ENCODE measurements at regions not wholly inside any gene's neighbourhood (a gene's known extent, or its start where the extent isn't known, plus 50 kb on each side); places are given as distances from the start of the nearest gene placed in this dataset.

DNA sequence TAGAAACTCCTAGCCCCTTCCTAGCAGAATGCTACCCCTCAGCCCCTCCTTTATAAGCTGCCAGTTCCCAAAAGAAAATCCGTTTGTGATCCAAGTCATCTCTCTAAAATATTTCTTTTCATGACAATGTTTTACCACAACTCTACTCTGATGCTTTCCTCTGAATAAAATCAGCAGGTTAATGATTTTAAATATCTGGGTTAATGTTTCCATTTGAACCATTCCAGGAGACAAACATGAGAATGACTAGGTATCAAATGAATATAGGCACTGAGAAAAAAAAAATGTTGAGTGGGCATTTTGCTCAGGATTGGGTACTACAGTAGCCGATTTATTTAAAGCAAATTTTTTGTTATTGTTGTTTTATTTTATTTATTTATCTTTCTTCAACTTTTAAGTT, 360.3 kb downstream of the WDR11 start:
- Histone ChIP-seq H3K9me3 (ENCODE audit: control insufficient read depth, insufficient read depth, low read depth, low read length) (no peaks in the 10 kb centered on the region), H3K4me3 (ENCODE audit: low read depth, low read length) (no peak overlapping the region), H3K9ac (ENCODE audit: low read length) (no peak overlapping the region), H3K36me3 (ENCODE audit: control insufficient read depth, insufficient read depth, low read length) (no peaks in the 10 kb centered on the region), H3K27ac (ENCODE audit: low read depth, low read length) (no peak overlapping the region), H3K27me3 (ENCODE audit: control insufficient read depth, insufficient read depth, low read length) (no peaks in the 10 kb centered on the region), H3K4me1 (ENCODE audit: control insufficient read depth, insufficient read depth, low read length) (no peaks in the 10 kb centered on the region)

DNA sequence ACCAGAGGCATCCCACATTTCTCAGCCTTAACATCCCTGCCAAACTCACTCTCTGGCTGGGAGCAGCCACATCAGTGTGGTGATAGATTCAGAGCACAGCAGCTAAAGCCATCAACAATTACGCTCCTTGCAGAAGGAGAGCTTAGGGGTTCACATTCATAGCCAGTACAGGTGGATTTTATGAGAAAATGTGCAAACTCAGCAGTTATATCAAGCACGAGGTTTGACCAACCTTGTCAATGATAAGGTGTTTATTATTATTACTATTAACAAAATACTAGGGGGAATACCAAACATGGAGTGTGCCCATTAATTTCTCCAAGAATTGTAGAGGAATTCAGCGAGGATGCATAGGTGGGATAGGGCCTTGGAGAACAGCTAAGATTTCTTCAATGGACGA, 362.3 kb downstream of the WDR11 start:
- Histone ChIP-seq H3K4me3 (ENCODE audit: low read depth, low read length) (no peak overlapping the region), H3K36me3 (ENCODE audit: control insufficient read depth, insufficient read depth, low read length) (no peaks in the 10 kb centered on the region), H3K27ac (ENCODE audit: low read depth, low read length) (no peak overlapping the region), H3K27me3 (ENCODE audit: control insufficient read depth, insufficient read depth, low read length) (no peaks in the 10 kb centered on the region), H3K9ac (ENCODE audit: low read length) (no peak overlapping the region), H3K4me1 (ENCODE audit: control insufficient read depth, insufficient read depth, low read length) (no peaks in the 10 kb centered on the region), H3K9me3 (ENCODE audit: control insufficient read depth, insufficient read depth, low read depth, low read length) (no peaks in the 10 kb centered on the region)

DNA sequence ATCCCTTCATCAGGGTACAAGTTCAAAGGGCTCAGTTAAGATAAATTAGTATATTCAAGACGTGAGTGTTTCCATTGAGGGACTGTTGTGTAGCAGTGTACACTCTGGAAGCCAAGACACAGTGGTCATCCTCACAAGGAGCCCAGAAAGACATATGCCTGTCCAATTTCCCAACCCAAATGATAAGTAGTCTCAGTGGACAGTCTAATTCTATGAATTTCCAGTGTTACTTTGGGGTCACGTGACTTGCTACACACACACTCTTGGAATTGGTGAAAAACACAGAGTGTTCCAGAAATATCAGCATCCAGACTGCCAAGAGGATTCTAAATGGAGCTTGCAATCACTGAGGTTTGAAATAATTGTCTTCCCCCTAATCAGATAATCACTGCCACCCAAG, 365.1 kb downstream of the WDR11 start:
- no peaks in the 10 kb centered on the region for H3K4me1 ChIP-seq (ENCODE audit: control insufficient read depth, insufficient read depth, low read length)
- no peaks in the 10 kb centered on the region for H3K27me3 ChIP-seq (ENCODE audit: control insufficient read depth, insufficient read depth, low read length)
- H3K9me3 ChIP-seq (ENCODE audit: control insufficient read depth, insufficient read depth, low read depth, low read length), result no peaks in the 10 kb centered on the region
- H3K36me3 ChIP-seq (ENCODE audit: control insufficient read depth, insufficient read depth, low read length), result no peaks in the 10 kb centered on the region
- H3K9ac ChIP-seq (ENCODE audit: low read length), result no peak overlapping the region
- no peak overlapping the region for H3K27ac ChIP-seq (ENCODE audit: low read depth, low read length)
- H3K4me3 ChIP-seq (ENCODE audit: low read depth, low read length), result no peak overlapping the region

DNA sequence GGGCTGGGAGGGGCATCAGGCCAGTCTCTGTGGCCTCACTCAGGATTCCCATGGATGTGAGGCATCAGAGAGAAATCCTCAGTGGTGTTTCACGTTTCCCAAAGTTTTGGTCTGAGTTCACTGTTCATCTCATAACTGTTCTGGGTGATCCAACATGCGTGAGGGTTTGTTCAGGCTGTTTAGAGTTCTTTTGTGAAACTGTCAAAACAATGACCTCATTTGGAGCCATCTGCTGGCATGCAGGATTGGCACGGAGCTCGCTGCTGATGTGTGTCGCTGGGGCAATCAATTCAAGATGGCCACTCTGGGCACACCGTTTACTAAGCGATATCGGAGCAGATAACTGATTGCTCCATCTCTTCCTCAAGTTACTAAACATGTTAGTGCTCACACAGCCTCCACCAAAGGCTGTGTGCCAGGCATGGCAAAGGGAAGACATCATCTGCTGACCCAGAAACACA, 365.6 kb downstream of the WDR11 start:
- Histone ChIP-seq H3K4me3 (ENCODE audit: low read depth, low read length) (no peak overlapping the region), H3K4me1 (ENCODE audit: control insufficient read depth, insufficient read depth, low read length) (0 out of 2 replicates have a peak, but pooled peaks cover 2% of the 10 kb centered on the region), H3K9ac (ENCODE audit: low read length) (no peak overlapping the region), H3K27ac (ENCODE audit: low read depth, low read length) (no peak overlapping the region), H3K36me3 (ENCODE audit: control insufficient read depth, insufficient read depth, low read length) (no peaks in the 10 kb centered on the region), H3K9me3 (ENCODE audit: control insufficient read depth, insufficient read depth, low read depth, low read length) (no peaks in the 10 kb centered on the region), H3K27me3 (ENCODE audit: control insufficient read depth, insufficient read depth, low read length) (no peaks in the 10 kb centered on the region)

DNA sequence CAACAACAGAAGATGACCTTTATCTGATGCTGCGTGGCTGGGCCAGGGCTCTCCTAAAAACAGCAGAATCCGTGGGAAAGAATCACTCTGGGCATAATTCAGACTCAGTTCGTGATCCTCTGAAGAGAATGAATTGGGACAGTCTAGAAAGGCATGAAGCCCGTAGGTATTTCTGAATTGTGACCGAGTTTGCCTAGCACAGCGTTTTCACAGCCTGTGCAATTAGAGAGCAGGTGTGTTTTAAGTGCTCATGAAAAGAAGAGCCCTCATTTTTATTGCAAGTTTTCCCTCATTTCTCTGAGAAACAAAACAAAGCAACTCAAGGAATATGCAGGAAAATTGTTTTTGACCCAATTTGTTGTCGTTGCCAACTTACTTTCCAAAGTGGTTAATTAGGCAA, 366.2 kb downstream of the WDR11 start:
- no peaks in the 10 kb centered on the region for H3K9me3 ChIP-seq (ENCODE audit: control insufficient read depth, insufficient read depth, low read depth, low read length)
- H3K4me3 ChIP-seq (ENCODE audit: low read depth, low read length), result no peak overlapping the region
- H3K27ac ChIP-seq (ENCODE audit: low read depth, low read length), result no peak overlapping the region
- H3K4me1 ChIP-seq (ENCODE audit: control insufficient read depth, insufficient read depth, low read length), result 0 out of 2 replicates have a peak, but pooled peaks cover 4% of the 10 kb centered on the region
- H3K9ac ChIP-seq (ENCODE audit: low read length), result no peak overlapping the region
- H3K27me3 ChIP-seq (ENCODE audit: control insufficient read depth, insufficient read depth, low read length), result no peaks in the 10 kb centered on the region
- no peaks in the 10 kb centered on the region for H3K36me3 ChIP-seq (ENCODE audit: control insufficient read depth, insufficient read depth, low read length)

DNA sequence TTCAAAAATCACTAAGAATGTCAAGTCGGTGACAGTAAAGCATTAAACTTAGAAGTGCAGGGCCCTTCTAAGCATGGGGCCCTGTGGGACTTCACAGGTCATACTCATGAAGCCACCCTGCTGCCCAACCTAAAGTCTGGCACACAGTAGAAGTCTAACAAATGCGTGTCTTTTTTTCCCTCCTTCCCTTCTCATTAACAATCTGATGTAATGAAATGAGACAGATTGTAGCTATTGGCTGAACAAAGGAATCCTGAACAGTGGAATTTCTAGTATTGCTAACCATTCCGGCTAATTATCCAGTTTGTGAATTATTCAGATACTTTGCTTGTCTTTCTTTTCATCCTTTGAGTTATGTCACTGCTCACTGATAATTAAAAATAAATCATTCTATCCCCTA, 369.9 kb downstream of the WDR11 start:
- Histone ChIP-seq H3K4me1 (ENCODE audit: control insufficient read depth, insufficient read depth, low read length) (0 out of 2 replicates have a peak, but pooled peaks cover 4% of the 10 kb centered on the region), H3K9ac (ENCODE audit: low read length) (no peak overlapping the region), H3K27me3 (ENCODE audit: control insufficient read depth, insufficient read depth, low read length) (no peaks in the 10 kb centered on the region), H3K27ac (ENCODE audit: low read depth, low read length) (no peak overlapping the region), H3K4me3 (ENCODE audit: low read depth, low read length) (no peak overlapping the region), H3K36me3 (ENCODE audit: control insufficient read depth, insufficient read depth, low read length) (no peaks in the 10 kb centered on the region), H3K9me3 (ENCODE audit: control insufficient read depth, insufficient read depth, low read depth, low read length) (no peaks in the 10 kb centered on the region)

DNA sequence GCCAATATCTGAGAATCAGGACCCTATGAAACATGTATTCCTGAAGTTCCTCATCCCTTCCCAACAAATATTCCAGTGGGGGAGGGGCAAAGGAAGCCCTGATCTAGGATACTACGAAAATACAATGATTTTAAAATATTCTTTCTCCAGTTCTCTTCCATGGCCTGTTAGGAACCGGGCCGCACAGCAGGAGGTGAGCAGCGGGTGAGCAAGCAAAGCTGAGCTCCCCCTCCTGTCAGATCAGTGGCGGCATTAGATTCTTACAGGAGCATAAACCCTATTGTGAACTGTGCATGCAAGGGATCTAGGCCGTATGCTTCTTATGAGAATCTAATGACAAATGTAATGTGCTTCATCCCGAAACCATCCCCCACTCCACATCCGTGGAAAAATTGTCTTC, 370.8 kb downstream of the WDR11 start:
- Histone ChIP-seq H3K4me3 (ENCODE audit: low read depth, low read length) (no peak overlapping the region), H3K27ac (ENCODE audit: low read depth, low read length) (no peak overlapping the region), H3K9me3 (ENCODE audit: control insufficient read depth, insufficient read depth, low read depth, low read length) (no peaks in the 10 kb centered on the region), H3K4me1 (ENCODE audit: control insufficient read depth, insufficient read depth, low read length) (0 out of 2 replicates have a peak, but pooled peaks cover 4% of the 10 kb centered on the region), H3K27me3 (ENCODE audit: control insufficient read depth, insufficient read depth, low read length) (no peaks in the 10 kb centered on the region), H3K36me3 (ENCODE audit: control insufficient read depth, insufficient read depth, low read length) (no peaks in the 10 kb centered on the region), H3K9ac (ENCODE audit: low read length) (no peak overlapping the region)

DNA sequence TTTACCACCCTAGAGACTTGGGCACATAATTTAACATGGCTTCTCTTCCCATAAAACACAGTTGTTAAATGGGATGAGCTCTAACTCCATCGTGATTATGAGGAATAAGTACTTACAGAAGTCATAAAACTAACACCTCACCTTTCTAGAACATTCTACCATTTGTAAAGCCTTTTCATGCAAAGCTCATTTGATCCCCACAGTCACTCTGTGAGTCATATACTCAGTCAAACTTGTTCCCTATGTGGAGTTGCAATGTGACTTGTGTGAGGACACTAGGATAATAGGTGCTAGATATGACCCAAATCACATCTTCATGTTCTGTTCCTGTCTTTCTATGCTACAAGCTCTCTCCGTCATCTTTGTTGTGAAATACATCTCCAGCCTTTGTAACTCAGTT, 371.7 kb downstream of the WDR11 start:
- Histone ChIP-seq H3K27ac (ENCODE audit: low read depth, low read length) (no peak overlapping the region), H3K36me3 (ENCODE audit: control insufficient read depth, insufficient read depth, low read length) (no peaks in the 10 kb centered on the region), H3K9ac (ENCODE audit: low read length) (no peak overlapping the region), H3K27me3 (ENCODE audit: control insufficient read depth, insufficient read depth, low read length) (no peaks in the 10 kb centered on the region), H3K4me3 (ENCODE audit: low read depth, low read length) (no peak overlapping the region), H3K4me1 (ENCODE audit: control insufficient read depth, insufficient read depth, low read length) (0 out of 2 replicates have a peak, but pooled peaks cover 4% of the 10 kb centered on the region), H3K9me3 (ENCODE audit: control insufficient read depth, insufficient read depth, low read depth, low read length) (no peaks in the 10 kb centered on the region)

DNA sequence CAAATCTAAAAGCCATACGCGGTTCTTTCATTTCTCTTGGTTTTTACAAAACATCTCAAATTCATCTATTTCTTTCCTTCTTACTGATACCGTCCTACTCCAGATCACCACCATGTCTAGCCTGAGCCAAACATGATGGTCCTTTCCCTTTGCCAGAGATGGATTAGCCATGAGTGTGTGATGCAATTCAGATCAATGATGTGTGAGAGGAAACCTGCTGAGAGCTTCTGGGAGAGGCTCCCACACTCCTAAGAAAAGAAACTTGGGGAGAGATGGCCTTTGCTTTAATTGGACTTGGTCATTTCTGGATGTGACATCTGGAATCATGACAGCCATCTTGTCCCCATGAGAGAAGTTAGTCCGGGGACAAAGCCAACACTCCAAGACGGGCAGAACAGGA, 367.2 kb downstream of the FGFR2 start:
- Histone ChIP-seq H3K4me3 (ENCODE audit: low read depth, low read length) (no peak overlapping the region), H3K27me3 (ENCODE audit: control insufficient read depth, insufficient read depth, low read length) (no peaks in the 10 kb centered on the region), H3K9ac (ENCODE audit: low read length) (no peak overlapping the region), H3K4me1 (ENCODE audit: control insufficient read depth, insufficient read depth, low read length) (no peaks in the 10 kb centered on the region), H3K27ac (ENCODE audit: low read depth, low read length) (no peak overlapping the region), H3K9me3 (ENCODE audit: control insufficient read depth, insufficient read depth, low read depth, low read length) (no peaks in the 10 kb centered on the region), H3K36me3 (ENCODE audit: control insufficient read depth, insufficient read depth, low read length) (no peaks in the 10 kb centered on the region)

DNA sequence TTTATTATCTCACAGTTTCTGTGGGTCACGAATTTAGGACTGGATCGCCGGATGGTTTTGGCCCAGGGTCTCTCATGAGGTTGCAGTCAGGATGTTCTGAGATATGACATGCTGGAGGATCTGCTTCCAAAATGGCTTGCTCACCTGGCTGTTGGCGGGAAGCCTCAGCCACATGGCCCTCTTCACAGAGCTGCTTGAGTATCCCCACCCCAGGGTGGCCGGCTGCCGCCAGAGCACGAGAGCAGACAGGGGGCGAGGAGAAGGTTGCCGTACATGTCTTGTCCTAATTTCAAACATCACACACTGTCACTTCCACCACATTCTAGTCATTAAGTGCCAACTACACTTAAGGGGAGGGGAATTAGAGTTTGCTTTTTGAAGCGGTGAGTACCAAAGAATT, 365.8 kb downstream of the FGFR2 start:
- Histone ChIP-seq H3K4me1 (ENCODE audit: control insufficient read depth, insufficient read depth, low read length) (no peaks in the 10 kb centered on the region), H3K36me3 (ENCODE audit: control insufficient read depth, insufficient read depth, low read length) (no peaks in the 10 kb centered on the region)

DNA sequence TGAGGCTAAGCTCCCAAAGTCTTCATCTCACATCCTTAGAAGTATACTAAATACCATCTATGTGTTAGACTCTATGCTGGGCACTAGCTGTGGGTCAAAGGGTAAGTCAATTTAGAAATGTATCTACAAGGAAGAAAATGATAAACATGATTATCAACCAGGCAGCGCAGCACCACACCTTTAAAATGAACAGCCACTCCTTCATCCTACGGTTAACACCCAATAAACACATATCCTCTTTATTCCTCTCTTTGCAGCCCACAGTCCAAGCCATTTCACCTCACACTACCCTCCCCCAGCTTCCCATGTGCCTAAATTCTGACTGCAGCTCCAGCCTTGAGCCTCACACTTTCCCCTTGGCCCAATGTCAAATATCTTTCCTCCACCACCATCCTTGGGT, 362.6 kb downstream of the FGFR2 start:
- Histone ChIP-seq H3K27me3 (ENCODE audit: control insufficient read depth, insufficient read depth, low read length) (no peaks in the 10 kb centered on the region), H3K4me3 (ENCODE audit: low read depth, low read length) (no peak overlapping the region), H3K4me1 (ENCODE audit: control insufficient read depth, insufficient read depth, low read length) (no peaks in the 10 kb centered on the region), H3K27ac (ENCODE audit: low read depth, low read length) (no peak overlapping the region), H3K9me3 (ENCODE audit: control insufficient read depth, insufficient read depth, low read depth, low read length) (peaks cover 13% of the 10 kb centered on the region), H3K9ac (ENCODE audit: low read length) (no peak overlapping the region), H3K36me3 (ENCODE audit: control insufficient read depth, insufficient read depth, low read length) (no peaks in the 10 kb centered on the region)

More for the DNA sequence above, 365.8 kb downstream of the FGFR2 start:
- Histone ChIP-seq H3K9ac (ENCODE audit: low read length) (no peak overlapping the region), H3K4me3 (ENCODE audit: low read depth, low read length) (no peak overlapping the region), H3K27ac (ENCODE audit: low read depth, low read length) (no peak overlapping the region), H3K27me3 (ENCODE audit: control insufficient read depth, insufficient read depth, low read length) (no peaks in the 10 kb centered on the region), H3K9me3 (ENCODE audit: control insufficient read depth, insufficient read depth, low read depth, low read length) (peaks cover 5% of the 10 kb centered on the region; the same call in 1 of the 2 replicates)

DNA sequence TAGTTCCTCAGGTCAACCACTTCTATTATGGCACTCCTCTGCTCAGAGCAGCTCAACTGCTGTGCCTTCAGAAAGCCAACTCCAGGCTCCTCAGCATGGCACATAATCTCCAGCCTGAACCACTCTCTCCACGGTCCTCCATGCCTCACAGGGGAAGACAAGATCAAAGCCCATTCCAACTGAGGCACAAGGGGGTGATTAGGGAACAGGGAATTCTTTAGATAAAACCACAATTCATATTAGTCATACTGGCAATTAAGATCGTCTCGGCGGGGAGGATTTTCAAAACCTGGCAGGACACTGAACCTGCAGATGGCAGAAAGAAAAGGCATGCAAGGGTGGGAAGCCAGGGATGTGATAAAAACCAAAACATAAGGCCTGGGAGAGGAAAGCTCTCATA, 361.6 kb downstream of the FGFR2 start:
- Histone ChIP-seq H3K36me3 (ENCODE audit: control insufficient read depth, insufficient read depth, low read length) (no peaks in the 10 kb centered on the region), H3K27ac (ENCODE audit: low read depth, low read length) (no peak overlapping the region), H3K27me3 (ENCODE audit: control insufficient read depth, insufficient read depth, low read length) (no peaks in the 10 kb centered on the region), H3K9ac (ENCODE audit: low read length) (no peak overlapping the region), H3K4me1 (ENCODE audit: control insufficient read depth, insufficient read depth, low read length) (no peaks in the 10 kb centered on the region), H3K4me3 (ENCODE audit: low read depth, low read length) (no peak overlapping the region), H3K9me3 (ENCODE audit: control insufficient read depth, insufficient read depth, low read depth, low read length) (peaks cover 13% of the 10 kb centered on the region)

Data from HUES6 (cell line).